ENCODE measurements at regions not wholly inside any gene's neighbourhood (a gene's known extent, or its start where the extent isn't known, plus 50 kb on each side); places are given as distances from the start of the nearest gene placed in this dataset.

DNA sequence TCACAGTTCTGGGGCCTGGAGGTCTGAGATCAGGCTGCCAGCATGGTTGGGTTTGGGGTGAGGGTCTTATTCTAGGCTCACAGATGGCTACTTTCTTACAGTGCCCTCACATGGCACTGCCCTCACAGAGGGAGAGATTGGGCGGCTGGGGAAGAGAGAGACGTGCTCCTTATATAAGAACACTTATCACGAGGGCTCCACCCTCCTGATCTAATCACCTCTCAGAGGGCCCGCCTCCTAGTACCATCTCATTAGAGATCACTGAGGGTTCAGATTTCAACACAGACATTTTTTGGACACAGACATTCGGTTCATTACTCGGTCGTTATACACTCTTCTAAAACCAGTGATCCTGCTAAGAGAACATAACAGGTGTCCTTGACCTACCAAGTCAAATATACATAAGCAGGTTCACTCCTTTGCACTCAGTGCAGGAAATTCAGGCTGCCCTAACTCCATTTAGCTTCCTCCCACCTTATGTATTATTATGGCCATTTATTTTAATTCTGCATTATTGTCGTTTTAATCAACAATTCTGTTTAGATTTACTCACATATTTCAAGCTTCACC lies 121.7 kb downstream of the ICE1 start:
- Histone ChIP-seq H3K36me3 (ENCODE audit: control insufficient read depth, insufficient read depth, low read length) (no peaks in the 10 kb centered on the region), H3K27me3 (ENCODE audit: control insufficient read depth, insufficient read depth, low read length) (no peaks in the 10 kb centered on the region), H3K4me3 (ENCODE audit: low read depth, low read length) (no peak overlapping the region)
- TF ChIP-seq, protein P1, sequence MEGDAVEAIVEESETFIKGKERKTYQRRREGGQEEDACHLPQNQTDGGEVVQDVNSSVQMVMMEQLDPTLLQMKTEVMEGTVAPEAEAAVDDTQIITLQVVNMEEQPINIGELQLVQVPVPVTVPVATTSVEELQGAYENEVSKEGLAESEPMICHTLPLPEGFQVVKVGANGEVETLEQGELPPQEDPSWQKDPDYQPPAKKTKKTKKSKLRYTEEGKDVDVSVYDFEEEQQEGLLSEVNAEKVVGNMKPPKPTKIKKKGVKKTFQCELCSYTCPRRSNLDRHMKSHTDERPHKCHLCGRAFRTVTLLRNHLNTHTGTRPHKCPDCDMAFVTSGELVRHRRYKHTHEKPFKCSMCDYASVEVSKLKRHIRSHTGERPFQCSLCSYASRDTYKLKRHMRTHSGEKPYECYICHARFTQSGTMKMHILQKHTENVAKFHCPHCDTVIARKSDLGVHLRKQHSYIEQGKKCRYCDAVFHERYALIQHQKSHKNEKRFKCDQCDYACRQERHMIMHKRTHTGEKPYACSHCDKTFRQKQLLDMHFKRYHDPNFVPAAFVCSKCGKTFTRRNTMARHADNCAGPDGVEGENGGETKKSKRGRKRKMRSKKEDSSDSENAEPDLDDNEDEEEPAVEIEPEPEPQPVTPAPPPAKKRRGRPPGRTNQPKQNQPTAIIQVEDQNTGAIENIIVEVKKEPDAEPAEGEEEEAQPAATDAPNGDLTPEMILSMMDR (IDR thresholded peaks at IDR 0.05; ENCODE audit: insufficient read depth, low read length, poor library complexity, severe bottlenecking): no peak
- no peak for DNase-seq (ENCODE audit: low read depth)

DNA sequence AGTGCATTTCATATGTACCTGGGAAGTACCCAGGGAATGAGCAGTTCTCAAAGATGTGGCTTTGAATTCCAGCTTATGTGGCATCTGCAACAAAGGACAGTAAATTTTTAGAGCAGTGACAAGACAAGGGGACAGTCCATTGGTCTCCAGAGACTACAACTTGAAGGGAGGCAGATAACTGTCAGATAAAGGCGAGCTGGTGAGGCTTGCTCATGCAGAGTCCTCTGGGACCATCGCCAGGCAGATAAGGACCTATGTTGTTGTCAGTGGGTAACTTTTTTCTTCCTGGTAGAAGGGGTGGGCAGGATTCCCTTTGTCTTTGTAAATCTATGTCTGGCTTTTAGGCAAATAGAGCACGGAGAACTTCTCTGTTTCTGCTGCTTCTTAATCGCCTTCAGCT lies 120.2 kb downstream of the ICE1 start:
- no peak overlapping the region for H3K4me3 ChIP-seq (ENCODE audit: low read depth, low read length)
- no peaks in the 10 kb centered on the region for H3K36me3 ChIP-seq (ENCODE audit: control insufficient read depth, insufficient read depth, low read length)
- DNase-seq (ENCODE audit: low read depth): no peak
- no peaks in the 10 kb centered on the region for H3K27me3 ChIP-seq (ENCODE audit: control insufficient read depth, insufficient read depth, low read length)
- TF ChIP-seq, protein P1 (IDR thresholded peaks at IDR 0.05; ENCODE audit: insufficient read depth, low read length, poor library complexity, severe bottlenecking): no peak

DNA sequence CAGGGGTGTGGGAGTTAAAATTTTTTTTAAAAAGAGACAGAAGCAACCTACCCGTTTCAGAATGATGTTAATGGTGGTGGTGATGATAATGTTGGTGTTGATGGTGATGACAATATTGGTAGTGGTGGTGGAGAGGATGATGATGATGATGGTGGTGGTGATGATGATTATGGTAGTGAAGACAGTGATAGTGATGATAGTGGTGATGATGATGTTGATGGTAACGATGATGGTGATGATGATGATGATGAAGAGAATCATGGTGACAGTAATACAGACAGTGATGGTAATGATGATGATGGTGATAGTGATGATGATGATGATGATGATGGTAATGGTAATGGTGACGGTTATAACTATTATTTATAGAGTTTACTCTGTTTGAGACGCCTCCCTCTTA lies 117.6 kb downstream of the ICE1 start:
- Histone ChIP-seq H3K36me3 (ENCODE audit: control insufficient read depth, insufficient read depth, low read length) (no peaks in the 10 kb centered on the region), H3K27me3 (ENCODE audit: control insufficient read depth, insufficient read depth, low read length) (no peaks in the 10 kb centered on the region), H3K4me3 (ENCODE audit: low read depth, low read length) (no peak overlapping the region)
- DNase-seq (ENCODE audit: low read depth): no peak
- TF ChIP-seq, protein P1 (IDR thresholded peaks at IDR 0.05; ENCODE audit: insufficient read depth, low read length, poor library complexity, severe bottlenecking): no peak
